ENCODE measurements at regions not wholly inside any gene's neighbourhood (a gene's known extent, or its start where the extent isn't known, plus 50 kb on each side); places are given as distances from the start of the nearest gene placed in this dataset.

DNA sequence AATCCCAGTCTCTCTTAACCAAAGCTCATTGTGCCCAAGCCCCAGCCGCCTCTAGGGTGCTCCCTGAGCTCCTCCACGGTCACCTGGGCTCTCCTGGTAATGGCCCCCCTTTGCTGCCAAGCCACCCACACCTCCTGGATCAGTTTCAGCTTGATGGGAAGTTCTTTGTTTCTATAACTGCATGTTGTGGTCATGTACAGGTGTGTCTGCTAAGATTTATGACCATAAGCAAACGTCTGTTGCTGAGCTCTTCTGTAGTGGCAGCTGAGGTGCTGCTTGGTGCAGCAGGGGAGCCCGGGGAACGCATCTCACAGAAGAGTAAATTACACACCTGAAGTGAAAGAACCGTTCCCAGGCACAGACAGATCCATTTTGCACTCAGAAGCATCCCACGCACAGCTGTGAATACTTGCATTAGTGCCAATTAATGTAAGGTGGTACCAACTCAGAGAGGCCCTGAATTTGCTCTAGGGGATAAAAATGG lies 194.6 kb upstream of the ARID1B start:
- H3K4me2 ChIP-seq (ENCODE audit: unreplicated experiment): no peak overlapping the region
- no peak for TF ChIP-seq EZH2 (IDR thresholded peaks at IDR 0.05; ENCODE audit: insufficient read depth, poor library complexity, severe bottlenecking)
- TF ChIP-seq EZH2phosphoT487 (IDR thresholded peaks at IDR 0.05; ENCODE audit: insufficient read depth, low read depth): no peak
- H3K36me3 ChIP-seq (ENCODE audit: low read depth): no peaks in the 10 kb centered on the region
- no peaks in the 10 kb centered on the region for H3K79me2 ChIP-seq (ENCODE audit: insufficient read depth)
- H3K4me1 ChIP-seq (ENCODE audit: insufficient read depth): no peaks in the 10 kb centered on the region
- no peaks in the 10 kb centered on the region for H3F3A ChIP-seq (ENCODE audit: insufficient read depth)
- no peak overlapping the region for H3K9ac ChIP-seq
- no peak overlapping the region for H2AFZ ChIP-seq
- no peaks in the 10 kb centered on the region for H3K9me3 ChIP-seq (ENCODE audit: low read depth)
- no peaks in the 10 kb centered on the region for H3K27me3 ChIP-seq (replicated peaks; ENCODE audit: insufficient read depth)
- H4K20me1 ChIP-seq (ENCODE audit: insufficient read depth): no peaks in the 10 kb centered on the region
- H3K9me2 ChIP-seq (ENCODE audit: insufficient read depth): no peaks in the 10 kb centered on the region
- DNase-seq: no peak
- no peak overlapping the region for H3K27ac ChIP-seq
- in situ Hi-C loops (cut with MboI): no loop called here
- 16 to 19% methylated on average over 7 of the region's 7 CpGs for WGBS, 2 experiments (ENCODE audit: low coverage in 1 of 2, low lambda C conversion rate in 2 of 2, missing lambda C conversion rate in 2 of 2)
- no peak overlapping the region for H3K4me3 ChIP-seq

DNA sequence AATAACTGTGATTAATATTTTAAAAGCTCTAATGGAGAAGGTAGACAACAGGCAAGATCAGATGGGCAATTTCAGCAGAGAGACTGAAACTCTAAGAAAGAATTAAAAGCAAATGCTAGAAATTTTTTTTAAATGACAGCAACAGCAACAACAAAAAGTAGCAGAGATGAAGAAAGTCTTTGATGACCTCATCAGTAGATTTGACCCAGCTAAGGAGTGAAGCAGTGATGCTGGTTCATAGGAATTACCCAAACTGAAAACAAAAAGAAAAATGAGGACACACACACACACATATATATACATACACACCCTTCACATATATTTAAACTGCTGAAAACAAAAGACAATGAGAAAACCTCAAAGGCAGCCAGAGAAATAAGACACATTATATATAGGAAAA lies 197.6 kb upstream of the ARID1B start:
- no peaks in the 10 kb centered on the region for H3K79me2 ChIP-seq (ENCODE audit: insufficient read depth)
- no peak overlapping the region for H3K4me2 ChIP-seq (ENCODE audit: unreplicated experiment)
- no peaks in the 10 kb centered on the region for H3F3A ChIP-seq (ENCODE audit: insufficient read depth)
- no peak overlapping the region for H3K4me3 ChIP-seq
- in situ Hi-C loops (cut with MboI): no loop called here
- TF ChIP-seq EZH2phosphoT487 (IDR thresholded peaks at IDR 0.05; ENCODE audit: insufficient read depth, low read depth): no peak
- TF ChIP-seq EZH2 (IDR thresholded peaks at IDR 0.05; ENCODE audit: insufficient read depth, poor library complexity, severe bottlenecking): no peak
- no peaks in the 10 kb centered on the region for H3K9me3 ChIP-seq (ENCODE audit: low read depth)
- no peaks in the 10 kb centered on the region; the same call in 1 of the 2 replicates for H3K27me3 ChIP-seq (replicated peaks; ENCODE audit: insufficient read depth)
- DNase-seq: no peak
- no peak overlapping the region for H3K27ac ChIP-seq
- H4K20me1 ChIP-seq (ENCODE audit: insufficient read depth): no peaks in the 10 kb centered on the region
- H3K36me3 ChIP-seq (ENCODE audit: low read depth): no peaks in the 10 kb centered on the region
- H3K9me2 ChIP-seq (ENCODE audit: insufficient read depth): no peaks in the 10 kb centered on the region
- H3K9ac ChIP-seq: no peak overlapping the region
- no peaks in the 10 kb centered on the region for H3K4me1 ChIP-seq (ENCODE audit: insufficient read depth)
- no peak overlapping the region for H2AFZ ChIP-seq

DNA sequence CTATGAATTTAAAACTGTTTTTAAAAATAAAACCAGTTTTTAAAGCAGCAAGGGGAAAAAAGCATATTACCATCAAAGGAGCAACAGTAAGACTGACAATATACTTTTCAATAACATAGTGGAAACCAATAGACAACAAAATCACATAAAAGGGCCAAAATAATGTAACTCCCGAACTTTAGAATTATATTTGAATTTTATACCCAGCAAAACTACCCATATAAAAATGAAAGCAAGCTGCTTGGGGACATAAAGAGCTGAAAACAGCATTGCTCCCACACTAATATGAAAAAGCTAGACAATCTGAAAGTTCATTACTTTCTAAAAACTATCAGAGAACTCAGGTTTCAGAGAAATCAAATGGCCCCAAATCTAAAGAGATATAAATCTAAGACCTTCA lies 199.4 kb upstream of the ARID1B start:
- Histone ChIP-seq H3K27me3 (replicated peaks; ENCODE audit: insufficient read depth) (no peaks in the 10 kb centered on the region; the same call in 1 of the 2 replicates), H3K9me3 (ENCODE audit: low read depth) (no peaks in the 10 kb centered on the region), H3K9ac (no peak overlapping the region), H4K20me1 (ENCODE audit: insufficient read depth) (no peaks in the 10 kb centered on the region), H3K4me3 (no peak overlapping the region), H2AFZ (no peak overlapping the region), H3K79me2 (ENCODE audit: insufficient read depth) (no peaks in the 10 kb centered on the region), H3K4me1 (ENCODE audit: insufficient read depth) (no peaks in the 10 kb centered on the region), H3K9me2 (ENCODE audit: insufficient read depth) (no peaks in the 10 kb centered on the region), H3K27ac (no peak overlapping the region), H3K4me2 (ENCODE audit: unreplicated experiment) (no peak overlapping the region), H3K36me3 (ENCODE audit: low read depth) (no peaks in the 10 kb centered on the region), H3F3A (ENCODE audit: insufficient read depth) (no peaks in the 10 kb centered on the region)
- WGBS, 2 experiments (ENCODE audit: low coverage in 1 of 2, low lambda C conversion rate in 2 of 2, missing lambda C conversion rate in 2 of 2): 11 to 22% methylated on average over 1 of the region's 1 CpG
- in situ Hi-C loops (cut with MboI): no loop called here
- no peak for DNase-seq
- TF ChIP-seq EZH2 (IDR thresholded peaks at IDR 0.05; ENCODE audit: insufficient read depth, poor library complexity, severe bottlenecking) (no peak), EZH2phosphoT487 (IDR thresholded peaks at IDR 0.05; ENCODE audit: insufficient read depth, low read depth) (no peak)

DNA sequence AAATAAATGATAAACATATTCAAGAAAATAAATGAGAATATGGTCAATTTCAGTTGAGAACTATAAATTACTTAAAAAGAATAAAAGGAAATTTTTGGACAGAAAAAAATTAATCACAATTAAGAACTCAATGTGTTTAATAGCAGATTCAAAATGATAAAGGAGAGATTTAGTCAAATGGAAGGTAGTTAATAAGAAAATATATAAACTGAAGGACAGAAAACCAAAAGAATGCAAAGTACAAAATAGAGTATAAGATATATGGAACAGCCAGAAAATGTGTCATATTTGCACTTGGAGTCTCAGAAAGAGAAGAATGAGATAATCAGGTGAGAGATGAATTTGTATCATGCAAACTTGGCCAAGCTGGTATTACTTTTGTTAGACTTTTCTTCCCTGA lies 201.8 kb upstream of the ARID1B start:
- Histone ChIP-seq H3K4me2 (ENCODE audit: unreplicated experiment) (no peak overlapping the region), H2AFZ (no peak overlapping the region), H3K27ac (no peak overlapping the region), H3K9me2 (ENCODE audit: insufficient read depth) (no peaks in the 10 kb centered on the region), H3K4me3 (no peak overlapping the region), H4K20me1 (ENCODE audit: insufficient read depth) (no peaks in the 10 kb centered on the region), H3K36me3 (ENCODE audit: low read depth) (no peaks in the 10 kb centered on the region), H3K9ac (no peak overlapping the region), H3K9me3 (ENCODE audit: low read depth) (no peaks in the 10 kb centered on the region), H3K4me1 (ENCODE audit: insufficient read depth) (no peaks in the 10 kb centered on the region), H3K79me2 (ENCODE audit: insufficient read depth) (no peaks in the 10 kb centered on the region), H3K27me3 (replicated peaks; ENCODE audit: insufficient read depth) (no peaks in the 10 kb centered on the region; the same call in 1 of the 2 replicates), H3F3A (ENCODE audit: insufficient read depth) (no peaks in the 10 kb centered on the region)
- in situ Hi-C loops (cut with MboI): no loop called here
- TF ChIP-seq EZH2phosphoT487 (IDR thresholded peaks at IDR 0.05; ENCODE audit: insufficient read depth, low read depth) (no peak), EZH2 (IDR thresholded peaks at IDR 0.05; ENCODE audit: insufficient read depth, poor library complexity, severe bottlenecking) (no peak)
- DNase-seq: no peak

DNA sequence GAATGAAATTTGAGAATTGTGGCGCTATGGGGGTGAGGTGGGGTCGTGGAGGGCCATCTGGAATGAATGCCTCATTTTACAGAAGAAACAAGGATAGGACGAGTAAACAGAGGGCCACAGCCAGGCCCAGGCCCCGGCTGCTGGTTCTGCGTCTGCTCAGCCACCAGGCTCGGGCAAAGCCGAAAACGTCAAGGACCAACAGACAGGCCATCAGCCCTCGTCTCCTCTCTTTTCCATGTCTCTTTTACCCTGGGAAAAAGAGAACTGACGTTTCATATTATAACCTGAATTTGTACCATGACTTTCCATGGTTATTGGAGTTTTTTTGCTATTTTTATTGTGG lies 212.4 kb upstream of the ARID1B start:
- no peaks in the 10 kb centered on the region for H4K20me1 ChIP-seq (ENCODE audit: insufficient read depth)
- H3K9me2 ChIP-seq (ENCODE audit: insufficient read depth): no peaks in the 10 kb centered on the region
- 60 to 61% methylated on average over 10 of the region's 10 CpGs for WGBS, 2 experiments (ENCODE audit: low coverage in 1 of 2, low lambda C conversion rate in 2 of 2, missing lambda C conversion rate in 2 of 2)
- H3K4me3 ChIP-seq: no peak overlapping the region
- H3K27ac ChIP-seq: no peak overlapping the region
- no peaks in the 10 kb centered on the region for H3K4me1 ChIP-seq (ENCODE audit: insufficient read depth)
- H3K27me3 ChIP-seq (replicated peaks; ENCODE audit: insufficient read depth): peaks cover 5% of the 10 kb centered on the region; the same call in 1 of the 2 replicates
- no peaks in the 10 kb centered on the region for H3K79me2 ChIP-seq (ENCODE audit: insufficient read depth)
- H2AFZ ChIP-seq: no peak overlapping the region
- H3F3A ChIP-seq (ENCODE audit: insufficient read depth): no peaks in the 10 kb centered on the region
- H3K4me2 ChIP-seq (ENCODE audit: unreplicated experiment): no peak overlapping the region
- no peak for DNase-seq
- in situ Hi-C loops (cut with MboI): loop anchor here (25.0 kb wide), 2 partner anchors 623 to 1227 kb away; no protein-coding TSS in a partner anchor
- H3K9ac ChIP-seq: no peak overlapping the region
- TF ChIP-seq EZH2phosphoT487 (IDR thresholded peaks at IDR 0.05; ENCODE audit: insufficient read depth, low read depth): no peak
- no peak for TF ChIP-seq EZH2 (IDR thresholded peaks at IDR 0.05; ENCODE audit: insufficient read depth, poor library complexity, severe bottlenecking)
- no peaks in the 10 kb centered on the region for H3K9me3 ChIP-seq (ENCODE audit: low read depth)
- no peaks in the 10 kb centered on the region for H3K36me3 ChIP-seq (ENCODE audit: low read depth)

Measured in GM23248 (cell line).